ENCODE measurements at regions not wholly inside any gene's neighbourhood (a gene's known extent, or its start where the extent isn't known, plus 50 kb on each side); places are given as distances from the start of the nearest gene placed in this dataset.

GRCh38 chr1:201739080-201739479, 89.9 kb upstream of the IPO9 start:
- Histone ChIP-seq H3K79me2 (no peaks in the 10 kb centered on the region), H3K9me3 (ENCODE audit: control insufficient read depth, low read length) (no peaks in the 10 kb centered on the region), H3K27ac (no peak overlapping the region), H3K4me1 (no peaks in the 10 kb centered on the region), H3K9ac (no peak overlapping the region), H2AFZ (no peak overlapping the region), H3K27me3 (ENCODE audit: control insufficient read depth, insufficient read depth, low read length) (no peaks in the 10 kb centered on the region), H3K4me2 (ENCODE audit: low read length) (peak overlapping the region; percentile 93), H3K36me3 (ENCODE audit: control insufficient read depth, insufficient read depth, low read length) (no peaks in the 10 kb centered on the region), H3K4me3 (ENCODE audit: low read depth, low read length) (peak overlapping the region; percentile 54)
- TF ChIP-seq CTCF (IDR thresholded peaks at IDR 0.05) = no peak

- H3K27ac ChIP-seq = no peak overlapping the region
- H3K9ac ChIP-seq = no peak overlapping the region
- no peaks in the 10 kb centered on the region for H3K27me3 ChIP-seq (ENCODE audit: control insufficient read depth, insufficient read depth, low read length)
- peak overlapping the region; percentile 70 for H2AFZ ChIP-seq
- TF ChIP-seq CTCF (IDR thresholded peaks at IDR 0.05) = no peak
- peak overlapping the region; percentile 54 for H3K4me3 ChIP-seq (ENCODE audit: low read depth, low read length)
- no peaks in the 10 kb centered on the region for H3K9me3 ChIP-seq (ENCODE audit: control insufficient read depth, low read length)
- no peaks in the 10 kb centered on the region for H3K79me2 ChIP-seq
- H3K4me1 ChIP-seq = no peaks in the 10 kb centered on the region
- no peaks in the 10 kb centered on the region for H3K36me3 ChIP-seq (ENCODE audit: control insufficient read depth, insufficient read depth, low read length)
- peak overlapping the region; percentile 93 for H3K4me2 ChIP-seq (ENCODE audit: low read length)
Observed at GRCh38 chr1:201739492-201740085, 89.4 kb upstream of the IPO9 start.

- no peak overlapping the region for H3K27ac ChIP-seq
- H2AFZ ChIP-seq = peak overlapping the region; percentile 70
- peak overlapping the region; percentile 93 for H3K4me2 ChIP-seq (ENCODE audit: low read length)
- H3K36me3 ChIP-seq (ENCODE audit: control insufficient read depth, insufficient read depth, low read length) = no peaks in the 10 kb centered on the region
- TF ChIP-seq CTCF (IDR thresholded peaks at IDR 0.05) = no peak
- no peaks in the 10 kb centered on the region for H3K27me3 ChIP-seq (ENCODE audit: control insufficient read depth, insufficient read depth, low read length)
- no peaks in the 10 kb centered on the region for H3K9me3 ChIP-seq (ENCODE audit: control insufficient read depth, low read length)
- peak overlapping the region; percentile 54 for H3K4me3 ChIP-seq (ENCODE audit: low read depth, low read length)
- H3K4me1 ChIP-seq = no peaks in the 10 kb centered on the region
- no peak overlapping the region for H3K9ac ChIP-seq
- no peaks in the 10 kb centered on the region for H3K79me2 ChIP-seq
Observed at GRCh38 chr1:201740086-201740541, 88.8 kb upstream of the IPO9 start.

GRCh38 chr1:201740670-201741111, 88.3 kb upstream of the IPO9 start:
- H3K9me3 ChIP-seq (ENCODE audit: control insufficient read depth, low read length) = no peaks in the 10 kb centered on the region
- TF ChIP-seq CTCF (IDR thresholded peaks at IDR 0.05) = no peak
- H3K4me1 ChIP-seq = no peaks in the 10 kb centered on the region
- H3K9ac ChIP-seq = no peak overlapping the region
- H3K4me2 ChIP-seq (ENCODE audit: low read length) = no peak overlapping the region
- H3K27ac ChIP-seq = no peak overlapping the region
- H3K79me2 ChIP-seq = no peaks in the 10 kb centered on the region
- no peak overlapping the region for H2AFZ ChIP-seq
- H3K36me3 ChIP-seq (ENCODE audit: control insufficient read depth, insufficient read depth, low read length) = no peaks in the 10 kb centered on the region
- H3K27me3 ChIP-seq (ENCODE audit: control insufficient read depth, insufficient read depth, low read length) = no peaks in the 10 kb centered on the region
- H3K4me3 ChIP-seq (ENCODE audit: low read depth, low read length) = peak overlapping the region; percentile 54

GRCh38 chr1:201741763-201742342, 87.1 kb upstream of the IPO9 start:
- Histone ChIP-seq H3K9ac (no peak overlapping the region), H3K4me3 (ENCODE audit: low read depth, low read length) (no peak overlapping the region), H3K79me2 (no peaks in the 10 kb centered on the region), H3K36me3 (ENCODE audit: control insufficient read depth, insufficient read depth, low read length) (no peaks in the 10 kb centered on the region), H3K27me3 (ENCODE audit: control insufficient read depth, insufficient read depth, low read length) (no peaks in the 10 kb centered on the region), H2AFZ (no peak overlapping the region), H3K9me3 (ENCODE audit: control insufficient read depth, low read length) (no peaks in the 10 kb centered on the region), H3K4me1 (no peaks in the 10 kb centered on the region), H3K27ac (no peak overlapping the region), H3K4me2 (ENCODE audit: low read length) (no peak overlapping the region)
- TF ChIP-seq CTCF (IDR thresholded peaks at IDR 0.05) = no peak
